ENCODE measurements at regions not wholly inside any gene's neighbourhood (a gene's known extent, or its start where the extent isn't known, plus 50 kb on each side); places are given as distances from the start of the nearest gene placed in this dataset.
"Not testable (repeated sequence)": the region's sequence is repeated elsewhere in the genome, so short reads cannot be mapped to it uniquely, and the experiment has no call there.

- Histone ChIP-seq H3K9me3 (ENCODE audit: low read depth, low read length) (no peaks in the 10 kb centered on the region), H4K20me1 (ENCODE audit: insufficient read depth, low read length) (no peaks in the 10 kb centered on the region), H2AFZ (ENCODE audit: low read length) (no peak overlapping the region), H3K79me2 (ENCODE audit: insufficient read depth, low read length) (no peaks in the 10 kb centered on the region), H3K4me3 (ENCODE audit: insufficient read depth, low read length) (no peak overlapping the region), H3K4me1 (ENCODE audit: insufficient read depth, low read length) (peaks cover 13% of the 10 kb centered on the region), H3K4me2 (ENCODE audit: insufficient read depth, low read length) (no peak overlapping the region), H3K36me3 (ENCODE audit: insufficient read depth, low read length) (no peaks in the 10 kb centered on the region), H3K27ac (ENCODE audit: low read depth, low read length) (no peak overlapping the region), H3K27me3 (ENCODE audit: insufficient read depth, low read length) (no peaks in the 10 kb centered on the region)
- no peak for DNase-seq (ENCODE audit: insufficient read length, low spot score, missing footprints)
- TF ChIP-seq, protein P1, sequence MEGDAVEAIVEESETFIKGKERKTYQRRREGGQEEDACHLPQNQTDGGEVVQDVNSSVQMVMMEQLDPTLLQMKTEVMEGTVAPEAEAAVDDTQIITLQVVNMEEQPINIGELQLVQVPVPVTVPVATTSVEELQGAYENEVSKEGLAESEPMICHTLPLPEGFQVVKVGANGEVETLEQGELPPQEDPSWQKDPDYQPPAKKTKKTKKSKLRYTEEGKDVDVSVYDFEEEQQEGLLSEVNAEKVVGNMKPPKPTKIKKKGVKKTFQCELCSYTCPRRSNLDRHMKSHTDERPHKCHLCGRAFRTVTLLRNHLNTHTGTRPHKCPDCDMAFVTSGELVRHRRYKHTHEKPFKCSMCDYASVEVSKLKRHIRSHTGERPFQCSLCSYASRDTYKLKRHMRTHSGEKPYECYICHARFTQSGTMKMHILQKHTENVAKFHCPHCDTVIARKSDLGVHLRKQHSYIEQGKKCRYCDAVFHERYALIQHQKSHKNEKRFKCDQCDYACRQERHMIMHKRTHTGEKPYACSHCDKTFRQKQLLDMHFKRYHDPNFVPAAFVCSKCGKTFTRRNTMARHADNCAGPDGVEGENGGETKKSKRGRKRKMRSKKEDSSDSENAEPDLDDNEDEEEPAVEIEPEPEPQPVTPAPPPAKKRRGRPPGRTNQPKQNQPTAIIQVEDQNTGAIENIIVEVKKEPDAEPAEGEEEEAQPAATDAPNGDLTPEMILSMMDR (IDR thresholded peaks at IDR 0.05; ENCODE audit: extremely low read depth, low read depth, low read length): no peak
These were observed 123.1 kb downstream of the PLCE1 start for GRCh38 chr10:94116848-94117247.

- no peak overlapping the region for H3K4me3 ChIP-seq (ENCODE audit: insufficient read depth, low read length)
- H3K4me1 ChIP-seq (ENCODE audit: insufficient read depth, low read length): peaks cover 43% of the 10 kb centered on the region
- H3K27me3 ChIP-seq (ENCODE audit: insufficient read depth, low read length): no peaks in the 10 kb centered on the region
- no peaks in the 10 kb centered on the region for H3K9me3 ChIP-seq (ENCODE audit: low read depth, low read length)
- no peaks in the 10 kb centered on the region for H3K79me2 ChIP-seq (ENCODE audit: insufficient read depth, low read length)
- H3K36me3 ChIP-seq (ENCODE audit: insufficient read depth, low read length): no peaks in the 10 kb centered on the region
- H2AFZ ChIP-seq (ENCODE audit: low read length): no peak overlapping the region
- H3K4me2 ChIP-seq (ENCODE audit: insufficient read depth, low read length): no peak overlapping the region
- peak overlapping the region; percentile 70 for H3K27ac ChIP-seq (ENCODE audit: low read depth, low read length)
- no peaks in the 10 kb centered on the region for H4K20me1 ChIP-seq (ENCODE audit: insufficient read depth, low read length)
- TF ChIP-seq, protein P1 (IDR thresholded peaks at IDR 0.05; ENCODE audit: extremely low read depth, low read depth, low read length): no peak
- DNase-seq (ENCODE audit: insufficient read length, low spot score, missing footprints): no peak
These were observed 128.5 kb downstream of the PLCE1 start for GRCh38 chr10:94122211-94122610.

DNA sequence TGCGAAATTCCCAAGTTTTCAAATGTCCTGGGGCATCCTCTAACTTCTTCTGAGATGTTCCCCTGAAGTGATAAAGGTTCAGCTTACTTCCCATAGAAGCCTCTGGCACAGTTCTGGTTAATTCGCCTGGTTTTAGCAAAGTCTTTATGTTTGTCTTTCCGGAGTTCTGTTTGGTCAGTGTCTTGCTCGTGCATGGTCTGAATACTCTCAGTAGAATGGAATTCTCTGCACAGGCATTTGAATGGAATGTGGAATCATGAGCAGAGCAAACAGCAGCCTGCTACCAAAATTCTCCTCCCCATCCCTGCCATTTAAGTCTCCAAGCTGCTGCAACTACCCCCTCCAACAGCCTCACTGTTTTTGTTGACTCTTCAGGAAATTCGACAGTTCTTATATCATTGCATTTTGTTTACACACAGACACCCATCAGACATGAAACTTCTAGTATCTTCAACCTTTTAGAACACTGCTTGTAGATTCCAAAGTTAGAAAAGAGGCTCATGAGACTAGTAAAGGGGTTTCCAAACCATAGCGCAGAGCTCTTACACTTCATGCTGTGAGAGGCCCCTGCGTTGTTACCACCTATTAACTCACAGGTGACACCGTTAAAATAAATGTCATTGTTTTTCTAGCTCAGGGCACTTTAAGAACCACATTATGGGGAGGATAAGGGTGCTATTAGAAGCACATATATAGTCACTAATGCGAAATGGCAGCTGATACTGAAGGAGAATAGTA is 129.7 kb downstream of the PLCE1 start:
- Histone ChIP-seq H3K79me2 (ENCODE audit: insufficient read depth, low read length) (no peaks in the 10 kb centered on the region), H3K27me3 (ENCODE audit: insufficient read depth, low read length) (no peaks in the 10 kb centered on the region), H3K36me3 (ENCODE audit: insufficient read depth, low read length) (no peaks in the 10 kb centered on the region), H3K4me2 (ENCODE audit: insufficient read depth, low read length) (peak overlapping the region; percentile 54), H3K27ac (ENCODE audit: low read depth, low read length) (peak overlapping the region; percentile 70), H2AFZ (ENCODE audit: low read length) (no peak overlapping the region), H3K4me3 (ENCODE audit: insufficient read depth, low read length) (no peak overlapping the region), H3K9me3 (ENCODE audit: low read depth, low read length) (no peaks in the 10 kb centered on the region), H4K20me1 (ENCODE audit: insufficient read depth, low read length) (no peaks in the 10 kb centered on the region), H3K4me1 (ENCODE audit: insufficient read depth, low read length) (peaks cover 43% of the 10 kb centered on the region)
- TF ChIP-seq, protein P1 (IDR thresholded peaks at IDR 0.05; ENCODE audit: extremely low read depth, low read depth, low read length): no peak
- DNase-seq (ENCODE audit: insufficient read length, low spot score, missing footprints): peak; percentile 72

GRCh38 chr10:94124147-94124546 is 130.4 kb downstream of the PLCE1 start:
- H3K9me3 ChIP-seq (ENCODE audit: low read depth, low read length); H3K79me2 ChIP-seq (ENCODE audit: insufficient read depth, low read length); H3K4me2 ChIP-seq (ENCODE audit: insufficient read depth, low read length); H3K36me3 ChIP-seq (ENCODE audit: insufficient read depth, low read length); H4K20me1 ChIP-seq (ENCODE audit: insufficient read depth, low read length); H3K4me3 ChIP-seq (ENCODE audit: insufficient read depth, low read length); H3K27me3 ChIP-seq (ENCODE audit: insufficient read depth, low read length); DNase-seq (ENCODE audit: insufficient read length, low spot score, missing footprints); H2AFZ ChIP-seq (ENCODE audit: low read length): not testable (repeated sequence)
- Histone ChIP-seq H3K4me1 (ENCODE audit: insufficient read depth, low read length) (peaks cover 45% of the 10 kb centered on the region), H3K27ac (ENCODE audit: low read depth, low read length) (peak overlapping the region; percentile 70)

GRCh38 chr10:94125268-94125667 is 131.5 kb downstream of the PLCE1 start:
- not testable (repeated sequence) for H3K4me3 ChIP-seq (ENCODE audit: insufficient read depth, low read length); H3K36me3 ChIP-seq (ENCODE audit: insufficient read depth, low read length); H3K9me3 ChIP-seq (ENCODE audit: low read depth, low read length); DNase-seq (ENCODE audit: insufficient read length, low spot score, missing footprints); H2AFZ ChIP-seq (ENCODE audit: low read length); H3K79me2 ChIP-seq (ENCODE audit: insufficient read depth, low read length); H3K4me2 ChIP-seq (ENCODE audit: insufficient read depth, low read length); H4K20me1 ChIP-seq (ENCODE audit: insufficient read depth, low read length); H3K27me3 ChIP-seq (ENCODE audit: insufficient read depth, low read length)
- H3K27ac ChIP-seq (ENCODE audit: low read depth, low read length): peak overlapping the region; percentile 49
- H3K4me1 ChIP-seq (ENCODE audit: insufficient read depth, low read length): peaks cover 56% of the 10 kb centered on the region
